Epithelial cell of proximal tubule (primary cell): ENCODE measurements at regions not wholly inside any gene's neighbourhood (a gene's known extent, or its start where the extent isn't known, plus 50 kb on each side); places are given as distances from the start of the nearest gene placed in this dataset.

ENCODE experiments used
- DNase-seq: peaks from one replicate; pipeline ENCODE4 v3.0.0-alpha.2; 2011; ENCODE audit warnings: low read depth
- H3K4me3 ChIP-seq: 2 replicates; pipeline ENCODE4 v1.5.1; 2011; ENCODE audit warnings: low read depth, mild to moderate bottlenecking, low read length
- TF ChIP-seq, protein P1 (sequence below): conservative IDR thresholded peaks from 2 replicates; pipeline ENCODE4 v1.5.1; 2012; ENCODE audit warnings: low read depth, mild to moderate bottlenecking, low read length

DNA sequence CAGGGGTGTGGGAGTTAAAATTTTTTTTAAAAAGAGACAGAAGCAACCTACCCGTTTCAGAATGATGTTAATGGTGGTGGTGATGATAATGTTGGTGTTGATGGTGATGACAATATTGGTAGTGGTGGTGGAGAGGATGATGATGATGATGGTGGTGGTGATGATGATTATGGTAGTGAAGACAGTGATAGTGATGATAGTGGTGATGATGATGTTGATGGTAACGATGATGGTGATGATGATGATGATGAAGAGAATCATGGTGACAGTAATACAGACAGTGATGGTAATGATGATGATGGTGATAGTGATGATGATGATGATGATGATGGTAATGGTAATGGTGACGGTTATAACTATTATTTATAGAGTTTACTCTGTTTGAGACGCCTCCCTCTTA, 117.6 kb downstream of the ICE1 start:
- TF ChIP-seq, protein P1, sequence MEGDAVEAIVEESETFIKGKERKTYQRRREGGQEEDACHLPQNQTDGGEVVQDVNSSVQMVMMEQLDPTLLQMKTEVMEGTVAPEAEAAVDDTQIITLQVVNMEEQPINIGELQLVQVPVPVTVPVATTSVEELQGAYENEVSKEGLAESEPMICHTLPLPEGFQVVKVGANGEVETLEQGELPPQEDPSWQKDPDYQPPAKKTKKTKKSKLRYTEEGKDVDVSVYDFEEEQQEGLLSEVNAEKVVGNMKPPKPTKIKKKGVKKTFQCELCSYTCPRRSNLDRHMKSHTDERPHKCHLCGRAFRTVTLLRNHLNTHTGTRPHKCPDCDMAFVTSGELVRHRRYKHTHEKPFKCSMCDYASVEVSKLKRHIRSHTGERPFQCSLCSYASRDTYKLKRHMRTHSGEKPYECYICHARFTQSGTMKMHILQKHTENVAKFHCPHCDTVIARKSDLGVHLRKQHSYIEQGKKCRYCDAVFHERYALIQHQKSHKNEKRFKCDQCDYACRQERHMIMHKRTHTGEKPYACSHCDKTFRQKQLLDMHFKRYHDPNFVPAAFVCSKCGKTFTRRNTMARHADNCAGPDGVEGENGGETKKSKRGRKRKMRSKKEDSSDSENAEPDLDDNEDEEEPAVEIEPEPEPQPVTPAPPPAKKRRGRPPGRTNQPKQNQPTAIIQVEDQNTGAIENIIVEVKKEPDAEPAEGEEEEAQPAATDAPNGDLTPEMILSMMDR = no peak
- no peak for DNase-seq
- no peak overlapping the region for H3K4me3 ChIP-seq
